ENCODE measurements at regions not wholly inside any gene's neighbourhood (a gene's known extent, or its start where the extent isn't known, plus 50 kb on each side); places are given as distances from the start of the nearest gene placed in this dataset.

- TF ChIP-seq CTCF (IDR thresholded peaks at IDR 0.05; ENCODE audit: low read length) (no peak), EZH2 (IDR thresholded peaks at IDR 0.05; ENCODE audit: borderline replicate concordance, low read length) (no peak)
Observed at GRCh38 chr12:5333096-5333495, 98.8 kb upstream of the NTF3 start.
